ENCODE measurements at regions not wholly inside any gene's neighbourhood (a gene's known extent, or its start where the extent isn't known, plus 50 kb on each side); places are given as distances from the start of the nearest gene placed in this dataset.

DNA sequence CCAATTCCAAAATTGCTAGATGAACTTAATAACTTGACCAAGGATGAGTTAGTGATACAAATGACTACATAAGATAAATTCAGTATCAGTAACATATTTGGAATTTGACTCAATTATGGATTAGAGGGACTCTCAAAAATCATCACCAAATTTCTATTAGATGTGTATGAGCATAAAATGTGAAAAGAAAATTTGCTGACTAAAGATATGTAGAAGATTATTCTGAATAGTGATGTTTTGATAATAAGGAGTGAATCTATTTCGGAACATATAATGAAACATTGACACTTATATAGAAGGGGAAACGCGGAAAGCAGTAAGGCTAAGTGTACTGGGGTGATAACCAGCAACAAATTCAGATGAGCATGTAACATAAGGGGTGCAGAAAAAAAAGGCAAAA, 177.3 kb downstream of the DERA start:
- Histone ChIP-seq H3K4me3 (ENCODE audit: low read depth, low read length) (no peak overlapping the region), H3K36me3 (ENCODE audit: control insufficient read depth, insufficient read depth, low read length) (no peaks in the 10 kb centered on the region), H3K27me3 (ENCODE audit: control insufficient read depth, insufficient read depth, low read length) (no peaks in the 10 kb centered on the region)
- DNase-seq (ENCODE audit: low read depth) = no peak
- TF ChIP-seq, protein P1, sequence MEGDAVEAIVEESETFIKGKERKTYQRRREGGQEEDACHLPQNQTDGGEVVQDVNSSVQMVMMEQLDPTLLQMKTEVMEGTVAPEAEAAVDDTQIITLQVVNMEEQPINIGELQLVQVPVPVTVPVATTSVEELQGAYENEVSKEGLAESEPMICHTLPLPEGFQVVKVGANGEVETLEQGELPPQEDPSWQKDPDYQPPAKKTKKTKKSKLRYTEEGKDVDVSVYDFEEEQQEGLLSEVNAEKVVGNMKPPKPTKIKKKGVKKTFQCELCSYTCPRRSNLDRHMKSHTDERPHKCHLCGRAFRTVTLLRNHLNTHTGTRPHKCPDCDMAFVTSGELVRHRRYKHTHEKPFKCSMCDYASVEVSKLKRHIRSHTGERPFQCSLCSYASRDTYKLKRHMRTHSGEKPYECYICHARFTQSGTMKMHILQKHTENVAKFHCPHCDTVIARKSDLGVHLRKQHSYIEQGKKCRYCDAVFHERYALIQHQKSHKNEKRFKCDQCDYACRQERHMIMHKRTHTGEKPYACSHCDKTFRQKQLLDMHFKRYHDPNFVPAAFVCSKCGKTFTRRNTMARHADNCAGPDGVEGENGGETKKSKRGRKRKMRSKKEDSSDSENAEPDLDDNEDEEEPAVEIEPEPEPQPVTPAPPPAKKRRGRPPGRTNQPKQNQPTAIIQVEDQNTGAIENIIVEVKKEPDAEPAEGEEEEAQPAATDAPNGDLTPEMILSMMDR (IDR thresholded peaks at IDR 0.05; ENCODE audit: insufficient read depth, low read length, poor library complexity, severe bottlenecking) = no peak

Measured in kidney epithelial cell (primary cell).